Astrocyte (in vitro differentiated cells and primary cell): ENCODE measurements at regions not wholly inside any gene's neighbourhood (a gene's known extent, or its start where the extent isn't known, plus 50 kb on each side); places are given as distances from the start of the nearest gene placed in this dataset.

Experiments used
- DNase-seq: peaks from one replicate; pipeline ENCODE4 v3.0.0-alpha.2; 2010; ENCODE audit warnings: low read depth
- FAIRE-seq: peaks from 2 replicates; lab custom pipeline; 2011; peaks lifted over from hg19 to GRCh38; lab: Jason Lieb, UNC
- H2AFZ ChIP-seq: 2 replicates; pipeline ENCODE4 v1.6.0; 2012; ENCODE audit warnings: low read depth, low read length, inconsistent platforms
- H3K27ac ChIP-seq: 2 replicates; pipeline ENCODE4 v1.5.1; 2011; ENCODE audit warnings: low read depth, low read length, inconsistent platforms
- H3K27me3 ChIP-seq: 2 replicates; pipeline ENCODE4 v1.6.0; 2011; ENCODE audit warnings: low read length, inconsistent platforms; ENCODE audit not compliant: insufficient read depth
- H3K36me3 ChIP-seq: 2 replicates; pipeline ENCODE4 v1.5.1; 2011; ENCODE audit warnings: low read length, inconsistent platforms; ENCODE audit not compliant: insufficient read depth
- H3K4me1 ChIP-seq: 2 replicates; pipeline ENCODE4 v1.5.1; 2011; ENCODE audit warnings: low read length, inconsistent platforms; ENCODE audit not compliant: insufficient read depth
- H3K4me2 ChIP-seq: 2 replicates; pipeline ENCODE4 v1.6.0; 2012; ENCODE audit warnings: low read length, inconsistent platforms
- H3K4me3 ChIP-seq: 2 replicates; pipeline ENCODE4 v1.5.1; 2011; ENCODE audit warnings: low read depth, mild to moderate bottlenecking, low read length, inconsistent platforms; ENCODE audit not compliant: insufficient read depth
- H3K79me2 ChIP-seq: 2 replicates; pipeline ENCODE4 v1.6.0; 2012; ENCODE audit warnings: mild to moderate bottlenecking, low read length, inconsistent platforms; ENCODE audit not compliant: insufficient read depth
- H3K9ac ChIP-seq: 2 replicates; pipeline ENCODE4 v1.6.0; 2012; ENCODE audit warnings: mild to moderate bottlenecking, low read length, inconsistent platforms
- H3K9me3 ChIP-seq: 2 replicates; pipeline ENCODE4 v1.5.1; 2012; ENCODE audit warnings: low read depth, mild to moderate bottlenecking, low read length, inconsistent platforms; ENCODE audit not compliant: insufficient read depth
- H4K20me1 ChIP-seq: 2 replicates; pipeline ENCODE4 v1.6.0; 2012; ENCODE audit warnings: low read length, inconsistent platforms; ENCODE audit not compliant: insufficient read depth
- H3K27ac Mint-ChIP-seq: one replicate; pipeline ENCODE4 v1.8.0; 2021; ENCODE audit warnings: mild to moderate bottlenecking, mixed read lengths; ENCODE audit not compliant: unreplicated experiment
- H3K27me3 Mint-ChIP-seq: one replicate; pipeline ENCODE4 v1.8.0; 2021; ENCODE audit warnings: low read depth, mixed read lengths; ENCODE audit not compliant: unreplicated experiment
- H3K36me3 Mint-ChIP-seq: one replicate; pipeline ENCODE4 v1.8.0; 2021; ENCODE audit warnings: low read depth, mixed read lengths; ENCODE audit not compliant: unreplicated experiment
- H3K4me1 Mint-ChIP-seq: one replicate; pipeline ENCODE4 v1.8.0; 2021; ENCODE audit warnings: low read depth, mixed read lengths; ENCODE audit not compliant: unreplicated experiment
- H3K4me3 Mint-ChIP-seq: one replicate; pipeline ENCODE4 v1.8.0; 2021; ENCODE audit warnings: mild to moderate bottlenecking, moderate library complexity, mixed read lengths; ENCODE audit not compliant: unreplicated experiment
- H3K9me3 Mint-ChIP-seq: one replicate; pipeline ENCODE4 v1.8.0; 2021; ENCODE audit warnings: mild to moderate bottlenecking, mixed read lengths; ENCODE audit not compliant: unreplicated experiment
- CTCF ChIP-seq: IDR thresholded peaks from 2 replicates; pipeline ENCODE4 v1.5.1; 2011; ENCODE audit warnings: low read depth, mild to moderate bottlenecking, inconsistent platforms, low read length, moderate library complexity; ENCODE audit not compliant: insufficient read depth
- EZH2 ChIP-seq: IDR thresholded peaks from 2 replicates; pipeline ENCODE4 v1.6.1; 2012; ENCODE audit warnings: mild to moderate bottlenecking, low read length, inconsistent platforms; ENCODE audit not compliant: insufficient read depth

- no peaks in the 10 kb centered on the region for H3K9me3 ChIP-seq
- H3K4me3 ChIP-seq, result no peak overlapping the region
- DNase-seq, result no peak
- no peaks in the 10 kb centered on the region for H3K79me2 ChIP-seq
- H3K36me3 Mint-ChIP-seq, result no peaks in the 10 kb centered on the region
- no peaks in the 10 kb centered on the region for H3K9me3 Mint-ChIP-seq
- H3K36me3 ChIP-seq, result no peaks in the 10 kb centered on the region
- H2AFZ ChIP-seq, result no peak overlapping the region
- no peak overlapping the region for H3K4me2 ChIP-seq
- H3K27ac ChIP-seq, result no peak overlapping the region
- no peak overlapping the region for H3K9ac ChIP-seq
- H3K27me3 Mint-ChIP-seq, result peaks cover 8% of the 10 kb centered on the region
- no peak overlapping the region for H3K4me3 Mint-ChIP-seq
- H3K27ac Mint-ChIP-seq, result no peak overlapping the region
- H4K20me1 ChIP-seq, result no peaks in the 10 kb centered on the region
- peaks cover 19% of the 10 kb centered on the region for H3K4me1 ChIP-seq
- no peaks in the 10 kb centered on the region for H3K27me3 ChIP-seq
- peaks cover 25% of the 10 kb centered on the region for H3K4me1 Mint-ChIP-seq
- no peak for FAIRE-seq
- TF ChIP-seq CTCF, result no peak
- TF ChIP-seq EZH2, result no peak
Observed at GRCh38 chr21:38995071-38995669, 188.1 kb downstream of the PSMG1 start.

DNA sequence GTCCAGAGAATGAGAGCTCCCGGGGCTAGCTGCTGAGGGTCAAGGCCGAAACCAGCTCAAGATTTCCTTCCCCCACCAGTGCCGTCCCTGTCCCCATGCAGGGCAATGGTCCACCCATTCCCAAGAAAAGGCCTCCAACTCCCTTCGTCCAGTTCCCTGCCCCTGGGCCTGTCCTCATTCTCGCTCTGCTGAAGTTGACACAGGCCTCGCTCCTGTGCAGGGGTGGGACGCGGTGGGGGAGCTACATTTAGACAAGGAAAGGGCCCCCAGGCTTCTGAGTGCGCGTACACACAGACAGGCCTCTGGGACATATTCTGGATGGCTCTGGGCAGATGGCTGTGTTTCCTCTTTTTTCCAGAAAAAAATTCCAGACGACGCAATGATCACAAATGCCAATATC is 188.3 kb downstream of the ETS2 start:
- Histone ChIP-seq H4K20me1 (no peaks in the 10 kb centered on the region), H3K36me3 (no peaks in the 10 kb centered on the region), H3K79me2 (no peaks in the 10 kb centered on the region), H3K9me3 (no peaks in the 10 kb centered on the region), H2AFZ (peak overlapping the region; percentile 40), H3K4me1 (peaks cover 31% of the 10 kb centered on the region), H3K27me3 (no peaks in the 10 kb centered on the region), H3K4me3 (no peak overlapping the region), H3K9ac (peak overlapping the region; percentile 17), H3K27ac (no peak overlapping the region), H3K4me2 (peak overlapping the region; percentile 46)
- no peaks in the 10 kb centered on the region for H3K9me3 Mint-ChIP-seq
- H3K4me1 Mint-ChIP-seq, result peaks cover 37% of the 10 kb centered on the region
- H3K36me3 Mint-ChIP-seq, result no peaks in the 10 kb centered on the region
- H3K27ac Mint-ChIP-seq, result peak overlapping the region; percentile 18
- TF ChIP-seq CTCF, result no peak
- TF ChIP-seq EZH2, result no peak
- H3K4me3 Mint-ChIP-seq, result no peak overlapping the region
- DNase-seq, result no peak
- H3K27me3 Mint-ChIP-seq, result peaks cover 10% of the 10 kb centered on the region
- no peak for FAIRE-seq

DNA sequence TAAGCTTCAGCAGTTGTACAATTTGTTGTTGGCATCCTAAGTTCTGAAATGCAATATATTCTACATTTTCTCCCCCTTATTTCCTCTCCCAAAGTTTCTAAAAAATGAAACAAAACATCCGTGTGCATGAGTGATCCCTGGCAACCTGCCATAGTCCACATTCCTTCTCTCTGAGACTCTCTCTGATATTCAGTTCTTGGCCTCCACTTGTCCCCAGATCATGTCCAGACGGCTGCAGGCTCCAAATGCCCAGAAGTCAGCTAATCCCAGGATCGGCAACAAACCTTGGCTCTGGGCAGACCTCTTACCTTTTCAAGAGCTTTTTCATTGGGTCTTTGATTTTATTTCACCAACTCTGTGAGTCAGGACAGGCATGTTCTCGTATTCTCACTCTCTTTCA is 187.8 kb downstream of the ETS2 start:
- H3K4me1 ChIP-seq, result peaks cover 32% of the 10 kb centered on the region
- H3K4me2 ChIP-seq, result peak overlapping the region; percentile 46
- Mint-ChIP-seq H3K27me3 (peaks cover 10% of the 10 kb centered on the region), H3K9me3 (no peaks in the 10 kb centered on the region), H3K4me3 (no peak overlapping the region), H3K36me3 (no peaks in the 10 kb centered on the region), H3K27ac (peak overlapping the region; percentile 18), H3K4me1 (peaks cover 38% of the 10 kb centered on the region)
- H3K9ac ChIP-seq, result no peak overlapping the region
- peak; percentile 90 for FAIRE-seq
- TF ChIP-seq CTCF, result no peak
- no peak for TF ChIP-seq EZH2
- H2AFZ ChIP-seq, result peak overlapping the region; percentile 40
- DNase-seq, result peak; percentile 85
- no peaks in the 10 kb centered on the region for H3K9me3 ChIP-seq
- no peak overlapping the region for H3K27ac ChIP-seq
- H3K36me3 ChIP-seq, result no peaks in the 10 kb centered on the region
- H3K4me3 ChIP-seq, result no peak overlapping the region
- H3K79me2 ChIP-seq, result no peaks in the 10 kb centered on the region
- peaks cover 4% of the 10 kb centered on the region for H3K27me3 ChIP-seq
- H4K20me1 ChIP-seq, result no peaks in the 10 kb centered on the region
